HS-5 (cell line): ENCODE measurements at regions not wholly inside any gene's neighbourhood (a gene's known extent, or its start where the extent isn't known, plus 50 kb on each side); places are given as distances from the start of the nearest gene placed in this dataset.

Experiments used
- DNase-seq: peaks from one replicate; pipeline ENCODE4 v3.0.0-alpha.2; 2012; ENCODE audit warnings: low read depth

- no peak for DNase-seq
These were observed 50.3 kb upstream of the TRIM9 start for GRCh38 chr14:51145246-51145645.

GRCh38 chr14:51147183-51147582, 52.3 kb upstream of the TRIM9 start:
- no peak for DNase-seq

GRCh38 chr14:51155326-51155725, 60.4 kb upstream of the TRIM9 start:
- no peak for DNase-seq

- no peak for DNase-seq
These were observed 62.1 kb upstream of the TRIM9 start for GRCh38 chr14:51157012-51157411.

GRCh38 chr14:51160871-51161270, 66.0 kb upstream of the TRIM9 start:
- DNase-seq, result no peak

- no peak for DNase-seq
These were observed 70.5 kb upstream of the TRIM9 start for GRCh38 chr14:51165415-51165814.

- DNase-seq, result no peak
These were observed 72.3 kb upstream of the TMX1 start for GRCh38 chr14:51167587-51168214.

- no peak for DNase-seq
These were observed 71.8 kb upstream of the TMX1 start for GRCh38 chr14:51168215-51168613.

GRCh38 chr14:51173863-51174262, 66.2 kb upstream of the TMX1 start:
- no peak for DNase-seq

GRCh38 chr14:51176839-51177238, 63.2 kb upstream of the TMX1 start:
- DNase-seq, result no peak

- DNase-seq, result no peak
These were observed 59.5 kb upstream of the TMX1 start for GRCh38 chr14:51180577-51180976.

GRCh38 chr14:51182131-51182565, 57.9 kb upstream of the TMX1 start:
- peak; percentile 38 for DNase-seq

- DNase-seq, result no peak
These were observed 54.9 kb upstream of the TMX1 start for GRCh38 chr14:51185180-51185579.

- DNase-seq, result no peak
These were observed 54.3 kb upstream of the TMX1 start for GRCh38 chr14:51185754-51186153.

- DNase-seq, result no peak
These were observed 51.4 kb upstream of the TMX1 start for GRCh38 chr14:51188566-51189185.

- DNase-seq, result no peak
These were observed 50.3 kb upstream of the TMX1 start for GRCh38 chr14:51189600-51190376.
